Caco-2 (cell line): ENCODE measurements at regions not wholly inside any gene's neighbourhood (a gene's known extent, or its start where the extent isn't known, plus 50 kb on each side); places are given as distances from the start of the nearest gene placed in this dataset.

Source experiments
- BruUV-seq: library from RNA; stranded (reverse); fragments of 400-500 nt; replicated peaks from 2 replicates; lab custom pipeline; 2021; lab: Mats Ljungman, UMichigan
- CTCF ChIA-PET: fragments of 300-600 bp; sonication (Branson Sonifier 250); formaldehyde crosslinking; loops from one replicate; lab custom pipeline; 2022; ENCODE audit warnings: antibody characterized with exemption; lab: Charles Lee
- POLR2A ChIA-PET: fragments of 300-600 bp; sonication (Branson Sonifier 250); formaldehyde crosslinking; loops from one replicate; lab custom pipeline; 2022; ENCODE audit warnings: antibody characterized with exemption; lab: Charles Lee
- DNase-seq, 2 experiments: peaks; one replicate each; pipeline versions ENCODE4 v3.0.0 to v3.0.0-alpha.2; 2020 to 2022
- H3K27me3 ChIP-seq: replicated peaks from 2 replicates; pipeline ENCODE4 v1.6.0; 2011; ENCODE audit warnings: low read length; ENCODE audit not compliant: control insufficient read depth, insufficient read depth
- H3K36me3 ChIP-seq: 2 replicates; pipeline ENCODE4 v1.5.1; 2011; ENCODE audit warnings: low read length; ENCODE audit not compliant: control insufficient read depth, insufficient read depth
- H3K4me1 ChIP-seq: fragments of 250-450 bp; sonication (Bioruptor Pico); 2 replicates; pipeline ENCODE4 v1.5.1; 2020; ENCODE audit warnings: mild to moderate bottlenecking
- H3K4me3 ChIP-seq: 2 replicates; pipeline ENCODE4 v1.5.1; 2011; ENCODE audit warnings: low read depth, mild to moderate bottlenecking, control low read depth, low read length
- H3K9me3 ChIP-seq: fragments of 250-450 bp; sonication (Bioruptor Pico); 2 replicates; pipeline ENCODE4 v1.5.1; 2020; ENCODE audit warnings: mild to moderate bottlenecking, moderate library complexity
- H3K27ac Mint-ChIP-seq: one replicate; pipeline ENCODE4 v1.8.0; 2022; ENCODE audit warnings: mixed read lengths; ENCODE audit not compliant: unreplicated experiment
- H3K27me3 Mint-ChIP-seq: one replicate; pipeline ENCODE4 v1.8.0; 2022; ENCODE audit warnings: mixed read lengths; ENCODE audit not compliant: insufficient read depth, unreplicated experiment
- H3K36me3 Mint-ChIP-seq: one replicate; pipeline ENCODE4 v1.8.0; 2022; ENCODE audit warnings: mild to moderate bottlenecking, mixed read lengths; ENCODE audit not compliant: insufficient read depth, unreplicated experiment
- H3K4me1 Mint-ChIP-seq: one replicate; pipeline ENCODE4 v1.8.0; 2022; ENCODE audit warnings: low read depth, mixed read lengths; ENCODE audit not compliant: unreplicated experiment
- H3K4me3 Mint-ChIP-seq: one replicate; pipeline ENCODE4 v1.8.0; 2022; ENCODE audit warnings: mild to moderate bottlenecking, moderate library complexity, mixed read lengths; ENCODE audit not compliant: unreplicated experiment
- H3K9me3 Mint-ChIP-seq: one replicate; pipeline ENCODE4 v1.8.0; 2022; ENCODE audit warnings: mixed read lengths; ENCODE audit not compliant: unreplicated experiment
- intact Hi-C: fragments of 100-400 bp; cut with micrococcal nuclease; formaldehyde crosslinking; loops from one replicate; pipeline ENCODE4 v1.10.0; 2022; ENCODE audit not compliant: unreplicated experiment
- TF ChIP-seq, protein P1 (sequence below), 2 experiments: fragments of 200-600 bp in 1 of 2; IDR thresholded peaks; 1 replicate in 1 of 2; 2 replicates in 1 of 2; pipeline versions ENCODE4 v1.5.1 to v1.8.0; 2011 to 2022; ENCODE audit warnings: antibody characterized with exemption in 1 of 2, control low read depth in 1 of 2, inconsistent platforms in 1 of 2, low read depth in 1 of 2, low read length in 1 of 2, mild to moderate bottlenecking in 1 of 2, moderate library complexity in 1 of 2; ENCODE audit not compliant: insufficient read depth in 1 of 2, severe bottlenecking in 1 of 2, unreplicated experiment in 1 of 2

DNA sequence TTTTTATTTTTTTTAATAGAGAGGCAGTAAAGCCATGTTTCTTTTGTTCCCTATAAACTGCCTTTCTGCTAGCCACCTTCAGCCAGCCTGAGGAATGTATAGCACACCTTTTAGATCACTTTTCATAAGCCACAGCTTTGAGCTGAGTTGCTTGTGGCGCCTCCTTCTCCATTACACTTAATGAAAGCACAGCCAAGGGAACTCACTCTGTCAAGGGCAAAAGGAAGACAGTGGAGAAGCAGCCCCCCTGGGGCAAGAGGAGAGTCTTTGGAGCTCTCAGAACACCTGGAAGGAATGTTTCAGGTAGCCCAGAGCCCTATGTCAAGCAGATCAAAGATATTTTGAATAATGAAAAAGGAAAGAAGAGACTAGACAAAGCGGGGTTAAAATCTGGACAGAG, 235.1 kb downstream of the CLIC5 start:
- intact Hi-C loops = no loop called here
- Histone ChIP-seq H3K36me3 (no peaks in the 10 kb centered on the region), H3K4me1 (no peaks in the 10 kb centered on the region), H3K9me3 (no peaks in the 10 kb centered on the region), H3K4me3 (no peak overlapping the region), H3K27me3 (no peaks in the 10 kb centered on the region)
- ChIA-PET POLR2A (no interaction called here), CTCF (no interaction called here)
- Mint-ChIP-seq H3K27ac (no peak overlapping the region), H3K9me3 (no peaks in the 10 kb centered on the region), H3K4me3 (no peak overlapping the region), H3K36me3 (no peaks in the 10 kb centered on the region), H3K4me1 (no peaks in the 10 kb centered on the region), H3K27me3 (peaks cover 4% of the 10 kb centered on the region)
- TF ChIP-seq, protein P1, sequence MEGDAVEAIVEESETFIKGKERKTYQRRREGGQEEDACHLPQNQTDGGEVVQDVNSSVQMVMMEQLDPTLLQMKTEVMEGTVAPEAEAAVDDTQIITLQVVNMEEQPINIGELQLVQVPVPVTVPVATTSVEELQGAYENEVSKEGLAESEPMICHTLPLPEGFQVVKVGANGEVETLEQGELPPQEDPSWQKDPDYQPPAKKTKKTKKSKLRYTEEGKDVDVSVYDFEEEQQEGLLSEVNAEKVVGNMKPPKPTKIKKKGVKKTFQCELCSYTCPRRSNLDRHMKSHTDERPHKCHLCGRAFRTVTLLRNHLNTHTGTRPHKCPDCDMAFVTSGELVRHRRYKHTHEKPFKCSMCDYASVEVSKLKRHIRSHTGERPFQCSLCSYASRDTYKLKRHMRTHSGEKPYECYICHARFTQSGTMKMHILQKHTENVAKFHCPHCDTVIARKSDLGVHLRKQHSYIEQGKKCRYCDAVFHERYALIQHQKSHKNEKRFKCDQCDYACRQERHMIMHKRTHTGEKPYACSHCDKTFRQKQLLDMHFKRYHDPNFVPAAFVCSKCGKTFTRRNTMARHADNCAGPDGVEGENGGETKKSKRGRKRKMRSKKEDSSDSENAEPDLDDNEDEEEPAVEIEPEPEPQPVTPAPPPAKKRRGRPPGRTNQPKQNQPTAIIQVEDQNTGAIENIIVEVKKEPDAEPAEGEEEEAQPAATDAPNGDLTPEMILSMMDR (IDR thresholded peaks at IDR 0.05; ENCODE audit: insufficient read depth in 1 of 2, low read depth in 1 of 2, low read length in 1 of 2, severe bottlenecking in 1 of 2, unreplicated experiment in 1 of 2) = no peak
- no TSS peak for BruUV-seq
- no peak for DNase-seq

DNA sequence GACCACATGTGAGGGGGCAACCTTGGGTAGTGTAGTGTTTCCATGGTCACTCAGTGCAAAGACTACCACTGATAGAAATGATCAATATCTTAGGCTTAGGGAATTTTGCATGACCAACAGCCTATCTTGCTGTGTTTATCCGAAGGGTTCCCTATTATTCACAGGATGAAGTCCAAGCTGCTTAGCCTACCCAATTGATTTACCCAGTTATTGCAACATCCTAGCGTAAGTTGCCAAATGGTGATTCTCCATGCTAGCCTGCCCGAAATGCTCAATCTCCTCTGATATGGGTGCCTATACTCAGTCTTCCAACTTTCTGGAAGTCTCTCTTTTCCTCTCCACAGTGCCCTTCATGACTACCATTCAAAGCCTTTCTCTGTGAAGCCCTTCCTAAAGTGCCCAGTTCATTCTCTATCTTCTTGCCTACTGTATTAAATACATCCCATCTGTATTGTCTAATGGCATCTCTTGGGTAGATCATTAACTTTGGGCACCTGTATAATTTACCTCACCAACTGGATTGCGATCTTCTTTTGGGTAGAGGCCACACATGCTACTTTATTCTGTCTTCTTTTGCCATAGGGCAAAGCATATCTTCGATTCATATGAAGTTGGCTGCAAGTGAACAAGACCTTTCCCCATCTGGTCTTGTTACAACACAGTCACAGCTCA, 240.5 kb downstream of the CLIC5 start:
- no peak overlapping the region for H3K4me3 ChIP-seq
- no peak for DNase-seq
- Mint-ChIP-seq H3K9me3 (no peaks in the 10 kb centered on the region), H3K4me1 (no peaks in the 10 kb centered on the region), H3K4me3 (no peak overlapping the region), H3K36me3 (no peaks in the 10 kb centered on the region), H3K27ac (no peak overlapping the region), H3K27me3 (peaks cover 18% of the 10 kb centered on the region)
- no peaks in the 10 kb centered on the region for H3K4me1 ChIP-seq
- TF ChIP-seq, protein P1 (IDR thresholded peaks at IDR 0.05; ENCODE audit: insufficient read depth in 1 of 2, low read depth in 1 of 2, low read length in 1 of 2, severe bottlenecking in 1 of 2, unreplicated experiment in 1 of 2) = no peak
- no peaks in the 10 kb centered on the region for H3K27me3 ChIP-seq
- no peaks in the 10 kb centered on the region for H3K9me3 ChIP-seq
- ChIA-PET CTCF (no interaction called here), POLR2A (no interaction called here)
- no peaks in the 10 kb centered on the region for H3K36me3 ChIP-seq
- intact Hi-C loops = no loop called here
- BruUV-seq = no TSS peak

DNA sequence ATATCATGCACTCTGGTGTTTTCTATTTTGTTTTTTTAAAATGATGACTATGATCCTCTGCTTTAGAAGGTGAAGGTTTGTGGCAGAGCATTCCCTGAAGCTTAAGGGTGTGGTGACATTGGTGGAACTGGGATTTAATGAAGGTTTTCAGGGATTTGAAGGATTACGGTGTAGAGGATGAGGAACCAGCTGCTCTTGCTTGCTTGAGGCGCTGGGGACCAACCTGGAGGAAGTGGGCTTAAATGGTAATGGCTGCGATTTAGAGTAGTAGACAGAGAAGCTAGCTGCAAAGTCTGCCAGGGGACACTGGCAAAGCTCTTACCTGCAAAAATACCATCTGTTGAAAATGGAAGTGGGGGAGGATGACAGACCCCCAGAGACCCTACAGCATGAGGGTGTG, 241.8 kb downstream of the CLIC5 start:
- no peaks in the 10 kb centered on the region for H3K4me1 ChIP-seq
- TF ChIP-seq, protein P1 (IDR thresholded peaks at IDR 0.05; ENCODE audit: insufficient read depth in 1 of 2, low read depth in 1 of 2, low read length in 1 of 2, severe bottlenecking in 1 of 2, unreplicated experiment in 1 of 2) = no peak
- POLR2A ChIA-PET = no interaction called here
- H3K9me3 ChIP-seq = no peaks in the 10 kb centered on the region
- Mint-ChIP-seq H3K9me3 (no peaks in the 10 kb centered on the region), H3K27me3 (peaks cover 25% of the 10 kb centered on the region), H3K4me3 (no peak overlapping the region), H3K4me1 (no peaks in the 10 kb centered on the region), H3K36me3 (no peaks in the 10 kb centered on the region), H3K27ac (no peak overlapping the region)
- H3K36me3 ChIP-seq = no peaks in the 10 kb centered on the region
- no TSS peak for BruUV-seq
- no peaks in the 10 kb centered on the region for H3K27me3 ChIP-seq
- no peak for DNase-seq
- intact Hi-C loops = no loop called here
- CTCF ChIA-PET = no interaction called here
- H3K4me3 ChIP-seq = no peak overlapping the region
